HUES48 (cell line): ENCODE measurements at regions not wholly inside any gene's neighbourhood (a gene's known extent, or its start where the extent isn't known, plus 50 kb on each side); places are given as distances from the start of the nearest gene placed in this dataset.
"Not testable (repeated sequence)": the region's sequence is repeated elsewhere in the genome, so short reads cannot be mapped to it uniquely, and the experiment has no call there.

Source experiments
- H3K27ac ChIP-seq: one replicate; pipeline ENCODE4 v1.7.0; 2013; ENCODE audit warnings: low read depth, low read length, inconsistent platforms
- H3K27me3 ChIP-seq: 2 replicates; pipeline ENCODE4 v1.6.1; 2013; ENCODE audit warnings: mild to moderate bottlenecking, low read length; ENCODE audit not compliant: control insufficient read depth, insufficient read depth
- H3K36me3 ChIP-seq: 2 replicates; pipeline ENCODE4 v1.6.1; 2013; ENCODE audit warnings: low read length; ENCODE audit not compliant: control insufficient read depth, insufficient read depth
- H3K4me1 ChIP-seq: 2 replicates; pipeline ENCODE4 v1.6.1; 2013; ENCODE audit warnings: mild to moderate bottlenecking, low read length; ENCODE audit not compliant: control insufficient read depth, insufficient read depth
- H3K4me3 ChIP-seq: 2 replicates; pipeline ENCODE4 v1.5.1; 2013; ENCODE audit warnings: mild to moderate bottlenecking, low read depth, low read length
- H3K9ac ChIP-seq: 2 replicates; pipeline ENCODE4 v1.6.1; 2013; ENCODE audit warnings: mild to moderate bottlenecking, low read depth, low read length, moderate library complexity
- H3K9me3 ChIP-seq: 2 replicates; pipeline ENCODE4 v1.6.1; 2013; ENCODE audit warnings: low read length; ENCODE audit not compliant: control insufficient read depth, insufficient read depth

DNA sequence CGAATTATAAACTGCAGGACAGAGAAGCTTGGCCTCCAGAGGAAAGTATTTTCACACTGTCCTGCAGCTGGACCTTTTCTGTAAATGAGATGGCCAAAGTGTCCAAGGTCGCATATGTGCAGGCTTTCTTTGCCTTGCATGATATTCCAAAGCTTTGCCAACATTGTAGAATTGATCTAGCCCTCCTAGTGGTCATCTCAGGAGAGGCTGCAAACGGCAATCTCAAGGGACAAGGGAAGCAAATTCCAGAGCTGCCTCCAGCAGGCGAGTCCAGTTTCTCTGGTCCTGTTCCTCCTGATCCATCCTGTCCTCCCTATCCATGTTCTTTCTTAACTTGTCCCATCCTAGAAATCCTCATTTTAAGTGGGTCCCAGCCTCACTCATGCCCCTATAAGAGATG, 373.4 kb upstream of the PCDH15 start:
- H3K36me3 ChIP-seq = no peaks in the 10 kb centered on the region
- no peaks in the 10 kb centered on the region for H3K27me3 ChIP-seq
- no peak overlapping the region for H3K27ac ChIP-seq
- H3K9ac ChIP-seq = no peak overlapping the region
- 0 out of 2 replicates have a peak, but pooled peaks cover 2% of the 10 kb centered on the region for H3K9me3 ChIP-seq
- H3K4me3 ChIP-seq = no peak overlapping the region
- H3K4me1 ChIP-seq = peaks cover 12% of the 10 kb centered on the region; the same call in 1 of the 2 replicates

- Histone ChIP-seq H3K9me3 (no peaks in the 10 kb centered on the region), H3K4me1 (peaks cover 12% of the 10 kb centered on the region; the same call in 1 of the 2 replicates), H3K4me3 (no peak overlapping the region), H3K9ac (no peak overlapping the region), H3K27me3 (no peaks in the 10 kb centered on the region), H3K36me3 (no peaks in the 10 kb centered on the region), H3K27ac (no peak overlapping the region)
Observed at GRCh38 chr10:55169493-55169892, 368.5 kb upstream of the PCDH15 start.

- Histone ChIP-seq H3K27me3 (no peaks in the 10 kb centered on the region), H3K9me3 (no peaks in the 10 kb centered on the region)
Observed at GRCh38 chr10:55168343-55168742, 367.3 kb upstream of the PCDH15 start.

DNA sequence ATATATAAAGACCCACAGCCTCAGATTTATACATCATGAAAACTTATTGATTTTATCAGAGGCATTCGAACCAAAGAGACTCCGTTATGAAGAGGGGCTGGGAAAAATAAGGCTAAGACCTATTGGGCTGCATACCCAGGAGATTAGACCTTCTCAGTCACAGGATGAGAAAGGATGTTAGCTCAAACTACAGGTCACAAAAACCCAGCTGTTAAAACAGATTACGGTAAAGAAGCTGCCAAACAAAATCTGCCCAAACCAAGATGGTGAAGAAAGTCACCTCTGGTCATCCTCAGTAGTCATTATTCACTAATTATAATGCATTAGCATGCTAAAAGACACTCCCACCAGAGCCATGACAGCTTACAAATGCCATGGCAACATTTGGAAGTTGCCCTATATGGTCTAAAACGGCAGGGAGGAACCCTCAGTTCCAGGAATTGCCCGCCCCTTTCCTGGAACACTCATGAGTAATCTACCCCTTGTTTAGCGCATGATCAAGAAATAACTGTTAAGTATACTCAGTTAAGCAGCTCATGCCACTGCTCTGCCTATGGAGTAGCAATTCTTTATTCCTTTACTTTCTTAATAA, 362.5 kb upstream of the PCDH15 start:
- no peak overlapping the region for H3K9ac ChIP-seq
- H3K9me3 ChIP-seq = no peaks in the 10 kb centered on the region
- 0 out of 2 replicates have a peak, but pooled peaks cover 8% of the 10 kb centered on the region for H3K4me1 ChIP-seq
- no peaks in the 10 kb centered on the region for H3K27me3 ChIP-seq
- H3K27ac ChIP-seq = no peak overlapping the region
- H3K36me3 ChIP-seq = no peaks in the 10 kb centered on the region
- H3K4me3 ChIP-seq = no peak overlapping the region

More at GRCh38 chr10:55168343-55168742, 367.3 kb upstream of the PCDH15 start:
- Histone ChIP-seq H3K9ac (no peak overlapping the region), H3K4me1 (peaks cover 10% of the 10 kb centered on the region; the same call in 1 of the 2 replicates), H3K36me3 (no peaks in the 10 kb centered on the region), H3K4me3 (no peak overlapping the region), H3K27ac (no peak overlapping the region)

DNA sequence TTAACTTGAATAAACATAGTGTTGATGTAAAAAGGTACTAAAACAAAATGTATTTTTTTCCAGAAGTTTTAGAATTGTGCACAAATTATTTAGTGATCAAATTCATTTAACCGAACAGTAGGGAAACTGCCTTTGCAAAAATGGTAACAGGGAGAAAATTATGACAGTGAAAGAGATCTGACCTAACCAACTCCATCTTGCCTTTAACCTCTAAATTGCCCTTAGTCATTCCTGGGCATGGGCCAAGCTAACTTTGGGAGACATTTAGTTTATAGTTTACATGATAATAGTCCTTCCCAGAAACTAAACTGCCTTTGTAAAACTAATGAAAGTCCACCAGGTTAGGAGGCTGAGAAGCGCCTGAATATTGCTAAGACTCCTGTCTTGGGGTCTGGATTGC, 361.3 kb upstream of the PCDH15 start:
- not testable (repeated sequence) for H3K36me3 ChIP-seq, H3K27ac ChIP-seq, H3K27me3 ChIP-seq, H3K4me1 ChIP-seq, H3K4me3 ChIP-seq, H3K9ac ChIP-seq, H3K9me3 ChIP-seq

GRCh38 chr10:55160655-55161283, 359.7 kb upstream of the PCDH15 start:
- H3K9me3 ChIP-seq = no peaks in the 10 kb centered on the region
- no peak overlapping the region for H3K27ac ChIP-seq
- H3K27me3 ChIP-seq = no peaks in the 10 kb centered on the region
- 0 out of 2 replicates have a peak, but pooled peaks cover 8% of the 10 kb centered on the region for H3K4me1 ChIP-seq
- no peak overlapping the region for H3K4me3 ChIP-seq
- H3K36me3 ChIP-seq = no peaks in the 10 kb centered on the region
- H3K9ac ChIP-seq = no peak overlapping the region

GRCh38 chr10:55158633-55159032, 357.6 kb upstream of the PCDH15 start:
- Histone ChIP-seq H3K36me3 (no peaks in the 10 kb centered on the region), H3K9me3 (no peaks in the 10 kb centered on the region), H3K27me3 (no peaks in the 10 kb centered on the region), H3K9ac (no peak overlapping the region), H3K4me3 (no peak overlapping the region), H3K27ac (no peak overlapping the region), H3K4me1 (0 out of 2 replicates have a peak, but pooled peaks cover 8% of the 10 kb centered on the region)

- Histone ChIP-seq H3K9me3 (no peaks in the 10 kb centered on the region), H3K36me3 (no peaks in the 10 kb centered on the region), H3K27me3 (no peaks in the 10 kb centered on the region), H3K4me1 (no peaks in the 10 kb centered on the region), H3K27ac (no peak overlapping the region), H3K9ac (no peak overlapping the region), H3K4me3 (no peak overlapping the region)
Observed at GRCh38 chr10:55146032-55146431, 345.0 kb upstream of the PCDH15 start.

GRCh38 chr10:55144001-55144400, 343.0 kb upstream of the PCDH15 start:
- Histone ChIP-seq H3K27ac (no peak overlapping the region), H3K36me3 (no peaks in the 10 kb centered on the region)

GRCh38 chr10:55141892-55142291, 340.9 kb upstream of the PCDH15 start:
- no peaks in the 10 kb centered on the region for H3K36me3 ChIP-seq
- no peaks in the 10 kb centered on the region for H3K27me3 ChIP-seq
- H3K4me3 ChIP-seq = no peak overlapping the region
- no peaks in the 10 kb centered on the region for H3K9me3 ChIP-seq
- H3K4me1 ChIP-seq = no peaks in the 10 kb centered on the region
- no peak overlapping the region for H3K9ac ChIP-seq
- H3K27ac ChIP-seq = no peak overlapping the region

More at GRCh38 chr10:55144001-55144400, 343.0 kb upstream of the PCDH15 start:
- H3K4me3 ChIP-seq = no peak overlapping the region
- H3K9me3 ChIP-seq = no peaks in the 10 kb centered on the region
- H3K27me3 ChIP-seq = no peaks in the 10 kb centered on the region
- no peak overlapping the region for H3K9ac ChIP-seq
- no peaks in the 10 kb centered on the region for H3K4me1 ChIP-seq

- H3K27me3 ChIP-seq = no peaks in the 10 kb centered on the region
Observed at GRCh38 chr10:55137063-55137462, 336.0 kb upstream of the PCDH15 start.

More at GRCh38 chr10:55137063-55137462, 336.0 kb upstream of the PCDH15 start:
- Histone ChIP-seq H3K9me3 (no peaks in the 10 kb centered on the region), H3K4me1 (no peaks in the 10 kb centered on the region), H3K36me3 (no peaks in the 10 kb centered on the region), H3K27ac (no peak overlapping the region), H3K9ac (no peak overlapping the region), H3K4me3 (no peak overlapping the region)
